ENCODE measurements at regions not wholly inside any gene's neighbourhood (a gene's known extent, or its start where the extent isn't known, plus 50 kb on each side); places are given as distances from the start of the nearest gene placed in this dataset.

GRCh38 chr12:127496255-127496654 is 770.7 kb upstream of the TMEM132C start:
- TF ChIP-seq, protein P1, sequence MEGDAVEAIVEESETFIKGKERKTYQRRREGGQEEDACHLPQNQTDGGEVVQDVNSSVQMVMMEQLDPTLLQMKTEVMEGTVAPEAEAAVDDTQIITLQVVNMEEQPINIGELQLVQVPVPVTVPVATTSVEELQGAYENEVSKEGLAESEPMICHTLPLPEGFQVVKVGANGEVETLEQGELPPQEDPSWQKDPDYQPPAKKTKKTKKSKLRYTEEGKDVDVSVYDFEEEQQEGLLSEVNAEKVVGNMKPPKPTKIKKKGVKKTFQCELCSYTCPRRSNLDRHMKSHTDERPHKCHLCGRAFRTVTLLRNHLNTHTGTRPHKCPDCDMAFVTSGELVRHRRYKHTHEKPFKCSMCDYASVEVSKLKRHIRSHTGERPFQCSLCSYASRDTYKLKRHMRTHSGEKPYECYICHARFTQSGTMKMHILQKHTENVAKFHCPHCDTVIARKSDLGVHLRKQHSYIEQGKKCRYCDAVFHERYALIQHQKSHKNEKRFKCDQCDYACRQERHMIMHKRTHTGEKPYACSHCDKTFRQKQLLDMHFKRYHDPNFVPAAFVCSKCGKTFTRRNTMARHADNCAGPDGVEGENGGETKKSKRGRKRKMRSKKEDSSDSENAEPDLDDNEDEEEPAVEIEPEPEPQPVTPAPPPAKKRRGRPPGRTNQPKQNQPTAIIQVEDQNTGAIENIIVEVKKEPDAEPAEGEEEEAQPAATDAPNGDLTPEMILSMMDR (conservative IDR thresholded peaks at IDR 0.05) = no peak
- TF ChIP-seq ZFX (IDR thresholded peaks at IDR 0.05) = no peak
